K562 (cell line): ENCODE measurements at regions not wholly inside any gene's neighbourhood (a gene's known extent, or its start where the extent isn't known, plus 50 kb on each side); places are given as distances from the start of the nearest gene placed in this dataset.

ENCODE experiments used
- ATAC-seq: fragments of 200-7000 bp; cut with Tn5 transposase; 3 replicates; pipeline ENCODE4 v1.9.1; 2020; ENCODE audit warnings: moderate library complexity
- BruUV-seq: library from RNA; stranded (reverse); fragments of 400-500 nt; replicated peaks from 2 replicates; lab custom pipeline; 2021; lab: Mats Ljungman, UMichigan
- CTCF ChIA-PET: fragments of 300-600 bp; formaldehyde crosslinking; extraction: SDS; loops from one replicate; lab custom pipeline; 2021; ENCODE audit warnings: low intra/inter-chr PET ratio; lab: Yijun Ruan, JAX
- POLR2A ChIA-PET: fragments of 300-600, 350-650 bp; sonication (Branson Sonifier 250); formaldehyde crosslinking; extraction: SDS; loops from one replicate; lab custom pipeline; 2021; ENCODE audit warnings: antibody characterized with exemption, inconsistent platforms; lab: Yijun Ruan, JAX
- DNase-seq, 4 experiments: peaks; one replicate each; pipeline versions ENCODE4 v3.0.0 to v3.0.0-alpha.2; 2011 to 2018; ENCODE audit warnings: low spot score in 3 of 4, mixed read lengths in 3 of 4; ENCODE audit errors: extremely low read depth in 1 of 4
- FAIRE-seq: peaks from 2 replicates; lab custom pipeline; 2011; peaks lifted over from hg19 to GRCh38; lab: Jason Lieb, UNC
- H2AFZ ChIP-seq: 2 replicates; pipeline ENCODE4 v1.6.0; 2011; ENCODE audit warnings: low read depth, low read length, control low read depth, inconsistent platforms
- H3K27ac ChIP-seq: fragments of 200-600 bp; 3 replicates; pipeline ENCODE4 v1.8.0; 2011; ENCODE audit warnings: low read depth, mild to moderate bottlenecking, control low read depth, inconsistent platforms, low read length, moderate library complexity, mixed read lengths; ENCODE audit errors: extremely low read depth
- H3K27me3 ChIP-seq, 2 experiments: fragments of 300-600 bp in 1 of 2; 2 replicates in 1 of 2; 3 replicates in 1 of 2; pipeline versions ENCODE4 v1.6.0 to v1.8.0; 2011; ENCODE audit warnings: inconsistent platforms in 2 of 2, low read length in 2 of 2, mild to moderate bottlenecking in 1 of 2, mixed read lengths in 1 of 2, moderate library complexity in 1 of 2; ENCODE audit not compliant: control insufficient read depth in 2 of 2, insufficient read depth in 2 of 2
- H3K36me3 ChIP-seq: fragments of 300-600 bp; 3 replicates; pipeline ENCODE4 v1.8.0; 2011; ENCODE audit warnings: mild to moderate bottlenecking, low read length, inconsistent platforms; ENCODE audit not compliant: control insufficient read depth, insufficient read depth
- H3K4me1 ChIP-seq, 2 experiments: fragments of 200-600 bp in 1 of 2; replicated peaks in 1 of 2; 2 replicates in 1 of 2; 3 replicates in 1 of 2; pipeline versions ENCODE4 v1.5.1 to v1.8.0; 2011; ENCODE audit warnings: inconsistent platforms in 2 of 2, low read length in 2 of 2, mild to moderate bottlenecking in 1 of 2, mixed read lengths in 1 of 2, moderate library complexity in 1 of 2; ENCODE audit not compliant: control insufficient read depth in 2 of 2, insufficient read depth in 2 of 2
- H3K4me2 ChIP-seq: 2 replicates; pipeline ENCODE4 v1.6.1; 2011; ENCODE audit warnings: low read length, control low read depth, inconsistent platforms, mixed read lengths; ENCODE audit not compliant: insufficient read depth
- H3K4me3 ChIP-seq: fragments of 200-600 bp; sonication (generic), shearing (Covaris generic); 2 replicates; pipeline ENCODE4 v1.5.1; 2016; ENCODE audit warnings: control low read depth, inconsistent platforms
- H3K79me2 ChIP-seq: fragments of 200-600 bp; 3 replicates; pipeline ENCODE4 v1.8.0; 2011; ENCODE audit warnings: low read length, inconsistent platforms; ENCODE audit not compliant: control insufficient read depth, insufficient read depth
- H3K9ac ChIP-seq, 2 experiments: 2 replicates each; pipeline versions ENCODE4 v1.6.0 to v1.6.1; 2011; ENCODE audit warnings: low read depth in 2 of 2, low read length in 2 of 2, control low read depth in 1 of 2, inconsistent platforms in 1 of 2, mild to moderate bottlenecking in 1 of 2, mixed read lengths in 1 of 2; ENCODE audit not compliant: insufficient read depth in 1 of 2
- H3K9me1 ChIP-seq: one replicate; pipeline ENCODE4 v1.6.0; 2011; ENCODE audit warnings: inconsistent platforms, mild to moderate bottlenecking, low read length, moderate library complexity; ENCODE audit not compliant: control insufficient read depth, insufficient read depth
- H3K9me3 ChIP-seq: replicated peaks from 2 replicates; pipeline ENCODE4 v1.5.1; 2011; ENCODE audit warnings: low read depth, low read length, inconsistent platforms; ENCODE audit not compliant: control insufficient read depth, insufficient read depth
- H4K20me1 ChIP-seq: replicated peaks from 2 replicates; pipeline ENCODE4 v1.6.1; 2011; ENCODE audit warnings: low read length, inconsistent platforms, mixed read lengths; ENCODE audit not compliant: control insufficient read depth, insufficient read depth
- BDP1 ChIP-seq: IDR thresholded peaks from 3 replicates; pipeline ENCODE4 v1.6.1; 2011; ENCODE audit not compliant: insufficient read length, insufficient read depth
- CBX8 ChIP-seq: fragments of 200-600 bp; sonication (generic); IDR thresholded peaks from 2 replicates; pipeline ENCODE4 v1.6.1; 2012; ENCODE audit warnings: borderline replicate concordance, mixed run types, low read depth, mild to moderate bottlenecking, moderate library complexity, mixed read lengths, low read length, control low read depth, inconsistent platforms; ENCODE audit not compliant: poor library complexity, severe bottlenecking; ENCODE audit errors: extremely low read depth
- CCNT2 ChIP-seq: IDR thresholded peaks from 2 replicates; pipeline ENCODE4 v1.6.1; 2011; ENCODE audit warnings: borderline replicate concordance, low read depth, mild to moderate bottlenecking, moderate library complexity, mixed read lengths, low read length; ENCODE audit not compliant: insufficient read length; ENCODE audit errors: extremely low read depth
- HDAC2 ChIP-seq: fragments of 450-650 bp; IDR thresholded peaks from 2 replicates; pipeline ENCODE4 v1.6.1; 2016; ENCODE audit warnings: mild to moderate bottlenecking
- KHSRP ChIP-seq: fragments of 450-650 bp; IDR thresholded peaks from 2 replicates; pipeline ENCODE4 v1.6.1; 2017
- MYBL2 ChIP-seq, 2 experiments: fragments of 450-650 bp in 1 of 2; sonication (generic) in 1 of 2; formaldehyde crosslinking in 1 of 2; IDR thresholded peaks; 2 replicates each; pipeline versions ENCODE4 v1.6.1 to v1.8.1; 2017 to 2022; ENCODE audit warnings: borderline replicate concordance in 1 of 2, inconsistent platforms in 1 of 2, low read depth in 1 of 2, mild to moderate bottlenecking in 1 of 2, missing genetic modification reagents in 1 of 2, moderate library complexity in 1 of 2
- RFX1 ChIP-seq: fragments of 450-650 bp; IDR thresholded peaks from 2 replicates; pipeline ENCODE4 v1.6.1; 2016; ENCODE audit warnings: mild to moderate bottlenecking, moderate library complexity
- ZNF212 ChIP-seq: fragments of 450-650 bp; formaldehyde crosslinking; IDR thresholded peaks from 2 replicates; pipeline ENCODE4 v1.4.0; 2020; ENCODE audit warnings: mild to moderate bottlenecking
- ZNF239 ChIP-seq: fragments of 250-450 bp; sonication (Bioruptor Pico); IDR thresholded peaks from 2 replicates; pipeline ENCODE4 v1.4.0; 2020; ENCODE audit warnings: mild to moderate bottlenecking
- ZNF253 ChIP-seq: fragments of 250-450 bp; sonication (Bioruptor Pico); conservative IDR thresholded peaks from 2 replicates; pipeline ENCODE4 v1.6.1; 2021; ENCODE audit warnings: mild to moderate bottlenecking
- ZNF584 ChIP-seq: fragments of 200-800 bp; sonication (Bioruptor generic); IDR thresholded peaks from 2 replicates; pipeline ENCODE4 v1.6.1; 2016; ENCODE audit warnings: low read depth, mild to moderate bottlenecking, missing genetic modification characterization, missing compliant biosample characterization
- in situ Hi-C: fragments of 300-500 bp; cut with MboI; formaldehyde crosslinking; loops from 4 replicates; pipeline ENCODE4 v1.15.0; 2018; ENCODE audit warnings: inconsistent platforms, mixed read lengths
- intact Hi-C: fragments of 100-400 bp; cut with micrococcal nuclease; formaldehyde crosslinking; loops from 2 replicates; pipeline ENCODE4 v1.14.2; 2022
- TF ChIP-seq, protein P1 (sequence below): sonication (generic); formaldehyde crosslinking; IDR thresholded peaks from 2 replicates; pipeline ENCODE4 v1.8.1; 2023; ENCODE audit warnings: mild to moderate bottlenecking, missing genetic modification reagents, moderate library complexity

DNA sequence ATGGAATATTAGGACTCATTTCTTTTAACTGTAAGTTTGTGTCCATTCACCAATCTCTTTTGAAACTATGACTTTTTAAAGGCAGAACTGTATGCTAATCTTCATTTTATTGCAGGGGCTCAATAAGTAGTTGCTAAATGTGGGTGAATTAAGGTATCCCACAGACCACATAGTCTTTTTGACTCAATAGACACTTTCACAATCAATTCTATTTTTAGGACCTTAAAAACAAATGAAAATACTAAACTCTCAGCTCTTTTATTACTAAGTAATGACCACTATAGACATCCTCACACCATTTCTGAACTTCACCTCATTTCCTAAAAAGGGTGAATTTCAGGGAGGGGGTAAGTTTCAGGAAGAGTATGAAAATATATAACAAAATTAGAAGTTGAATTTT, 106.8 kb upstream of the BEND6 start:
- Histone ChIP-seq H3K4me2 (no peak overlapping the region), H4K20me1 (peaks cover 5% of the 10 kb centered on the region; the same call in 1 of the 2 replicates), H3K4me3 (no peak overlapping the region), H2AFZ (no peak overlapping the region), H3K9me3 (no peaks in the 10 kb centered on the region), H3K27ac (no peak overlapping the region), H3K9me1 (no peaks in the 10 kb centered on the region), H3K9ac (no peak overlapping the region), H3K4me1 (peaks cover 0 to 11% of the 10 kb centered on the region in 2 experiments; a peak in 3 of 5 replicates), H3K36me3 (no peaks in the 10 kb centered on the region), H3K79me2 (no peaks in the 10 kb centered on the region), H3K27me3 (peaks cover under 1 to 9% of the 10 kb centered on the region in 2 experiments; a peak in 3 of 5 replicates)
- no TSS peak for BruUV-seq
- no peak for FAIRE-seq
- no peak for ATAC-seq
- intact Hi-C loops, result loop anchor here (10.0 kb wide), 1 partner anchor 493 kb away; no protein-coding TSS in a partner anchor
- no peak for DNase-seq
- POLR2A ChIA-PET, result no interaction called here
- TF ChIP-seq, protein P1, sequence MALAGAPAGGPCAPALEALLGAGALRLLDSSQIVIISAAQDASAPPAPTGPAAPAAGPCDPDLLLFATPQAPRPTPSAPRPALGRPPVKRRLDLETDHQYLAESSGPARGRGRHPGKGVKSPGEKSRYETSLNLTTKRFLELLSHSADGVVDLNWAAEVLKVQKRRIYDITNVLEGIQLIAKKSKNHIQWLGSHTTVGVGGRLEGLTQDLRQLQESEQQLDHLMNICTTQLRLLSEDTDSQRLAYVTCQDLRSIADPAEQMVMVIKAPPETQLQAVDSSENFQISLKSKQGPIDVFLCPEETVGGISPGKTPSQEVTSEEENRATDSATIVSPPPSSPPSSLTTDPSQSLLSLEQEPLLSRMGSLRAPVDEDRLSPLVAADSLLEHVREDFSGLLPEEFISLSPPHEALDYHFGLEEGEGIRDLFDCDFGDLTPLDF (CRISPR knock-in tag), result no peak
- TF ChIP-seq BDP1, result no peak
- TF ChIP-seq HDAC2, result no peak
- TF ChIP-seq ZNF239, result no peak
- TF ChIP-seq ZNF212 (CRISPR knock-in tag), result no peak
- no peak for TF ChIP-seq RFX1
- TF ChIP-seq CCNT2, result no peak
- TF ChIP-seq ZNF584 (CRISPR knock-in tag), result no peak
- no peak for TF ChIP-seq KHSRP
- no peak for TF ChIP-seq ZNF253 (CRISPR knock-in tag)
- no peak for TF ChIP-seq CBX8
- TF ChIP-seq MYBL2 (IDR thresholded peaks at IDR 0.05; ENCODE audit: low read depth), result no peak
- no peak for TF ChIP-seq MYBL2 (CRISPR knock-in tag; IDR thresholded peaks at IDR 0.05; ENCODE audit: borderline replicate concordance)
- in situ Hi-C loops, result no loop called here
- CTCF ChIA-PET, result no interaction called here
